T-cell (primary cell): ENCODE measurements at regions not wholly inside any gene's neighbourhood (a gene's known extent, or its start where the extent isn't known, plus 50 kb on each side); places are given as distances from the start of the nearest gene placed in this dataset.
"Not testable (repeated sequence)": the region's sequence is repeated elsewhere in the genome, so short reads cannot be mapped to it uniquely, and the experiment has no call there.

Experiments used
- ATAC-seq, 4 experiments: fragments of 200-7000 bp in 3 of 4; fragments of 150-1000 bp in 1 of 4; cut with Tn5 transposase; replicated peaks in 1 of 4; 1 replicate in 3 of 4; 2 replicates in 1 of 4; pipeline ENCODE4 v1.10.0; 2021; ENCODE audit warnings: moderate library complexity in 3 of 4, mild to moderate bottlenecking in 2 of 4, moderate number of reproducible peaks in 1 of 4
- CTCF ChIA-PET, 2 donors: fragments of 300-600 bp; sonication (Branson Sonifier 250); formaldehyde crosslinking; loops; one replicate each; lab custom pipeline; 2022; ENCODE audit warnings: antibody characterized with exemption in 2 of 2; lab: Charles Lee
- POLR2A ChIA-PET, 2 donors: fragments of 300-600 bp; sonication (Branson Sonifier 250); formaldehyde crosslinking; loops; one replicate each; lab custom pipeline; 2022; ENCODE audit warnings: antibody characterized with exemption in 2 of 2; lab: Charles Lee
- DNase-seq, 35 experiments: peaks; one replicate each; pipeline versions ENCODE4 v3.0.0 to v3.0.0-alpha.2; 2013 to 2023
- H3K27ac ChIP-seq: one replicate; pipeline ENCODE4 v1.5.1; 2013; ENCODE audit warnings: low read length
- H3K27me3 ChIP-seq, 2 experiments: replicated peaks in 1 of 2; 1 replicate in 1 of 2; 2 replicates in 1 of 2; pipeline versions ENCODE4 v1.6.1 to v1.7.0; 2013; ENCODE audit warnings: low read length in 1 of 2, mixed read lengths in 1 of 2; ENCODE audit not compliant: control insufficient read depth in 2 of 2, insufficient read depth in 2 of 2; ENCODE audit errors: extremely low read depth in 1 of 2
- H3K36me3 ChIP-seq, 2 donors: 1 replicate in 1 of 2; 2 replicates in 1 of 2; pipeline versions ENCODE4 v1.6.1 to v1.7.0; 2013; ENCODE audit warnings: low read length in 1 of 2; ENCODE audit not compliant: control insufficient read depth in 2 of 2, insufficient read depth in 1 of 2; ENCODE audit errors: extremely low read depth in 1 of 2
- H3K4me1 ChIP-seq, 2 experiments: 1 replicate in 1 of 2; 2 replicates in 1 of 2; pipeline versions ENCODE4 v1.6.1 to v1.7.0; 2013; ENCODE audit warnings: low read length in 2 of 2, mixed read lengths in 1 of 2; ENCODE audit not compliant: insufficient read depth in 2 of 2, control insufficient read depth in 1 of 2; ENCODE audit errors: extremely low read depth in 1 of 2
- H3K4me3 ChIP-seq, 2 donors: 1 replicate in 1 of 2; 2 replicates in 1 of 2; pipeline versions ENCODE4 v1.5.1 to v1.7.0; 2013; ENCODE audit warnings: mild to moderate bottlenecking in 2 of 2, low read length in 1 of 2, moderate library complexity in 1 of 2; ENCODE audit not compliant: control insufficient read depth in 1 of 2; ENCODE audit errors: extremely low read depth in 1 of 2
- H3K9me3 ChIP-seq: 2 replicates; pipeline ENCODE4 v1.7.0; 2013
- H3K27ac Mint-ChIP-seq, 2 donors: one replicate each; pipeline ENCODE4 v1.8.0; 2020 to 2021; ENCODE audit warnings: mild to moderate bottlenecking in 2 of 2, mixed read lengths in 2 of 2
- H3K27me3 Mint-ChIP-seq, 2 donors: one replicate each; pipeline ENCODE4 v1.8.0; 2021 to 2022; ENCODE audit warnings: mixed read lengths in 2 of 2
- H3K36me3 Mint-ChIP-seq: one replicate; pipeline ENCODE4 v1.8.0; 2021; ENCODE audit warnings: mixed read lengths
- H3K4me1 Mint-ChIP-seq, 3 donors: one replicate each; pipeline ENCODE4 v1.8.0; 2020 to 2022; ENCODE audit warnings: mixed read lengths in 3 of 3, mild to moderate bottlenecking in 1 of 3
- H3K4me3 Mint-ChIP-seq, 3 donors: one replicate each; pipeline ENCODE4 v1.8.0; 2020 to 2022; ENCODE audit warnings: mild to moderate bottlenecking in 3 of 3, mixed read lengths in 3 of 3, moderate library complexity in 3 of 3
- H3K9me3 Mint-ChIP-seq, 3 donors: one replicate each; pipeline ENCODE4 v1.8.0; 2020 to 2022; ENCODE audit warnings: mixed read lengths in 3 of 3
- WGBS: methylation state at CpG from one replicate; pipeline ENCODE4 v1.1.5; 2013; ENCODE audit warnings: missing lambda C conversion rate; ENCODE audit not compliant: insufficient coverage; 5-methylcytosine and 5-hydroxymethylcytosine counted together

DNA sequence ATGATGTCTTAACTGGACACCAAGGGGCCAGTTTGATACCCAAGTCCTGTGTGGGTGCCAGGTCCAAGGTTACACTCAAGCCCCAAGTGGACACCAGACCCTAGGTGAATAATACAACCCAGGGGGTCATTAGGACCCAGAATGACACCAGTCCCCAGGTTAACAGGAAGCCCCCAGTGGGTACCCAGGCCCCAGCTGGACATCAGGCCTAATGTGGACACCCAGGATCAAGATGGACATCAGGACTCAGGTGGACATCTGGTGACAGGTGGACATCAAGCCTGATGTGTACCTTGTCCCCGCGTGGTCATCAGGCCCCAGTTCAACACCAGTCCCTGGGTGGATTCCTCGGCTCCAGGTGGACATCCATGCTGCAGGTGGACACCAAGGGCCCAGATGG lies 1273.0 kb downstream of the FOXD4L5 start:
- H3K27ac ChIP-seq, H3K4me1 Mint-ChIP-seq, H3K4me3 ChIP-seq, ATAC-seq, H3K27me3 Mint-ChIP-seq, H3K36me3 ChIP-seq, H3K4me1 ChIP-seq, POLR2A ChIA-PET, H3K27me3 ChIP-seq, H3K36me3 Mint-ChIP-seq, H3K27ac Mint-ChIP-seq, H3K9me3 ChIP-seq, CTCF ChIA-PET, DNase-seq, H3K9me3 Mint-ChIP-seq, H3K4me3 Mint-ChIP-seq: not testable (repeated sequence)
- 67% methylated on average over 3 of the region's 3 CpGs for WGBS

DNA sequence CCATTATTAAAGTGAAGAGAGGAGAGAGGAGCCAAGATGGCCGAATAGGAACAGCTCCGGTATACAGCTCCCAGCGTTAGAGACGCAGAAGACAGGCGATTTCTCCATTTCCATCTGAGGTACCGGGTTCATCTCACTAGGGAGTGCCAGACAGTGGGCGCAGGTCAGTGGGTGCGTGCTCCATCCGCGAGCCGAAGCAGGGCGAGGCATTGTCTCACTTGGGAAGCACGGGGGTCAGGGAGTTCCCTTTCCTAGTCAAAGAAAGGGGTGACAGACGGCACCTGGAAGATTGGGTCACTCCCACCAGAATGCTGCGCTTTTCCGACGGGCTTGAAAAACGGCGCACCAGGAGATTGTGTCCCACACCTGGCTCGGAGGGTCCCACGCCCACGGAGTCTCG lies 1305.3 kb downstream of the FOXD4L5 start:
- H3K27ac Mint-ChIP-seq, POLR2A ChIA-PET, CTCF ChIA-PET, H3K4me1 Mint-ChIP-seq, DNase-seq, H3K36me3 ChIP-seq, H3K4me1 ChIP-seq, H3K4me3 Mint-ChIP-seq, H3K27me3 ChIP-seq, H3K27me3 Mint-ChIP-seq, H3K9me3 Mint-ChIP-seq, ATAC-seq, H3K36me3 Mint-ChIP-seq, H3K4me3 ChIP-seq, H3K27ac ChIP-seq, H3K9me3 ChIP-seq: not testable (repeated sequence)
- 82% methylated on average over 10 of the region's 23 CpGs for WGBS
